NT2/D1 (cell line): ENCODE measurements at regions not wholly inside any gene's neighbourhood (a gene's known extent, or its start where the extent isn't known, plus 50 kb on each side); places are given as distances from the start of the nearest gene placed in this dataset.

Experiments
- DNase-seq: peaks from one replicate; pipeline ENCODE4 v3.0.0-alpha.2; 2011; ENCODE audit warnings: low read depth, low spot score
- H3K27me3 ChIP-seq: 2 replicates; pipeline ENCODE4 v1.6.0; 2011; ENCODE audit warnings: mild to moderate bottlenecking; ENCODE audit not compliant: insufficient read length, insufficient read depth
- H3K36me3 ChIP-seq: 2 replicates; pipeline ENCODE4 v1.6.1; 2011; ENCODE audit warnings: mild to moderate bottlenecking, low read length, mixed read lengths; ENCODE audit not compliant: insufficient read depth, insufficient read length
- H3K4me1 ChIP-seq: 2 replicates; pipeline ENCODE4 v1.5.1; 2011; ENCODE audit not compliant: insufficient read depth, insufficient read length
- H3K4me3 ChIP-seq: 2 replicates; pipeline ENCODE4 v1.5.1; 2011; ENCODE audit warnings: low read depth; ENCODE audit not compliant: insufficient read length
- H3K9ac ChIP-seq: 2 replicates; pipeline ENCODE4 v1.6.0; 2011; ENCODE audit warnings: low read depth; ENCODE audit not compliant: insufficient read length
- H3K9me3 ChIP-seq: 2 replicates; pipeline ENCODE4 v1.5.1; 2011; ENCODE audit warnings: mild to moderate bottlenecking, low read length; ENCODE audit not compliant: insufficient read depth
- SUZ12 ChIP-seq: IDR thresholded peaks from 2 replicates; pipeline ENCODE4 v1.6.1; 2011; ENCODE audit not compliant: insufficient read length, insufficient read depth; ENCODE audit errors: extremely low read depth
- YY1 ChIP-seq: IDR thresholded peaks from 2 replicates; pipeline ENCODE4 v1.6.1; 2011; ENCODE audit not compliant: insufficient read length, insufficient read depth
- ZNF274 ChIP-seq: IDR thresholded peaks from 2 replicates; pipeline ENCODE4 v1.6.1; 2011; ENCODE audit warnings: mild to moderate bottlenecking, low read depth, low read length

GRCh38 chr6:40962241-40962640, 76.8 kb downstream of the UNC5CL start:
- DNase-seq, result no peak
- Histone ChIP-seq H3K36me3 (no peaks in the 10 kb centered on the region), H3K4me1 (no peaks in the 10 kb centered on the region), H3K4me3 (no peak overlapping the region), H3K27me3 (no peaks in the 10 kb centered on the region), H3K9ac (no peak overlapping the region), H3K9me3 (no peaks in the 10 kb centered on the region)
- TF ChIP-seq YY1, result no peak
- no peak for TF ChIP-seq SUZ12
- TF ChIP-seq ZNF274, result no peak

GRCh38 chr6:40961831-40962230, 77.2 kb downstream of the UNC5CL start:
- Histone ChIP-seq H3K9ac (no peak overlapping the region), H3K36me3 (no peaks in the 10 kb centered on the region), H3K9me3 (no peaks in the 10 kb centered on the region), H3K4me3 (no peak overlapping the region), H3K27me3 (no peaks in the 10 kb centered on the region), H3K4me1 (no peaks in the 10 kb centered on the region)
- TF ChIP-seq SUZ12, result no peak
- no peak for TF ChIP-seq YY1
- TF ChIP-seq ZNF274, result no peak
- no peak for DNase-seq

GRCh38 chr6:40960742-40961430, 78.1 kb downstream of the UNC5CL start:
- no peak for DNase-seq
- H3K4me1 ChIP-seq, result no peaks in the 10 kb centered on the region
- no peaks in the 10 kb centered on the region for H3K36me3 ChIP-seq
- H3K27me3 ChIP-seq, result no peaks in the 10 kb centered on the region
- H3K4me3 ChIP-seq, result no peak overlapping the region
- no peaks in the 10 kb centered on the region for H3K9me3 ChIP-seq
- H3K9ac ChIP-seq, result no peak overlapping the region
- TF ChIP-seq SUZ12 (no peak), YY1 (no peak), ZNF274 (no peak)

- Histone ChIP-seq H3K36me3 (no peaks in the 10 kb centered on the region), H3K4me3 (no peak overlapping the region), H3K9me3 (no peaks in the 10 kb centered on the region), H3K27me3 (no peaks in the 10 kb centered on the region), H3K4me1 (no peaks in the 10 kb centered on the region), H3K9ac (no peak overlapping the region)
- no peak for DNase-seq
- no peak for TF ChIP-seq SUZ12
- no peak for TF ChIP-seq YY1
- no peak for TF ChIP-seq ZNF274
Observed at GRCh38 chr6:40959781-40960327, 79.2 kb downstream of the UNC5CL start.

- no peak overlapping the region for H3K9ac ChIP-seq
- TF ChIP-seq SUZ12 (no peak), ZNF274 (no peak), YY1 (no peak)
- H3K4me1 ChIP-seq, result no peaks in the 10 kb centered on the region
- no peak overlapping the region for H3K4me3 ChIP-seq
- no peaks in the 10 kb centered on the region for H3K36me3 ChIP-seq
- DNase-seq, result no peak
- H3K27me3 ChIP-seq, result no peaks in the 10 kb centered on the region
- H3K9me3 ChIP-seq, result no peaks in the 10 kb centered on the region
Observed at GRCh38 chr6:40958738-40959137, 80.3 kb downstream of the UNC5CL start.

- no peak for DNase-seq
- TF ChIP-seq SUZ12, result no peak
- no peak for TF ChIP-seq ZNF274
- no peak for TF ChIP-seq YY1
Observed at GRCh38 chr6:40957616-40958492, 81.2 kb downstream of the UNC5CL start.

GRCh38 chr6:40956936-40957335, 82.1 kb downstream of the UNC5CL start:
- no peak for TF ChIP-seq YY1
- Histone ChIP-seq H3K27me3 (no peaks in the 10 kb centered on the region), H3K4me3 (no peak overlapping the region), H3K36me3 (no peaks in the 10 kb centered on the region), H3K9ac (no peak overlapping the region), H3K4me1 (no peaks in the 10 kb centered on the region), H3K9me3 (no peaks in the 10 kb centered on the region)
- DNase-seq, result no peak

More at GRCh38 chr6:40957616-40958492, 81.2 kb downstream of the UNC5CL start:
- Histone ChIP-seq H3K4me1 (no peaks in the 10 kb centered on the region), H3K27me3 (no peaks in the 10 kb centered on the region), H3K9ac (no peak overlapping the region), H3K4me3 (no peak overlapping the region), H3K9me3 (no peaks in the 10 kb centered on the region), H3K36me3 (no peaks in the 10 kb centered on the region)
